HCT116 (cell line): ENCODE measurements at regions not wholly inside any gene's neighbourhood (a gene's known extent, or its start where the extent isn't known, plus 50 kb on each side); places are given as distances from the start of the nearest gene placed in this dataset.
"Not testable (repeated sequence)": the region's sequence is repeated elsewhere in the genome, so short reads cannot be mapped to it uniquely, and the experiment has no call there.

ENCODE experiments used
- CEBPB ChIP-seq: IDR thresholded peaks from 2 replicates; pipeline ENCODE4 v1.6.1; 2012; ENCODE audit warnings: low read depth
- EZH2 ChIP-seq: fragments of 200-600 bp; sonication (generic); IDR thresholded peaks from 2 replicates; pipeline ENCODE4 v1.6.1; 2017; ENCODE audit warnings: antibody characterized with exemption, mixed run types
- EZH2phosphoT487 ChIP-seq: fragments of 200-600 bp; IDR thresholded peaks from 2 replicates; pipeline ENCODE4 v1.6.1; 2018; ENCODE audit warnings: antibody characterized with exemption, borderline replicate concordance
- JUND ChIP-seq: IDR thresholded peaks from 2 replicates; pipeline ENCODE4 v1.6.1; 2012
- POLR2A ChIP-seq: IDR thresholded peaks from 2 replicates; pipeline ENCODE4 v1.7.0; 2011; ENCODE audit warnings: borderline replicate concordance; ENCODE audit not compliant: insufficient read depth, insufficient read length; ENCODE audit errors: extremely low read depth
- RAD21 ChIP-seq: IDR thresholded peaks from 2 replicates; pipeline ENCODE4 v1.6.1; 2012; ENCODE audit warnings: low read depth, mild to moderate bottlenecking
- SRF ChIP-seq: IDR thresholded peaks from 2 replicates; pipeline ENCODE4 v1.6.1; 2012; ENCODE audit warnings: low read depth
- TF ChIP-seq, protein P1 (sequence below), 3 experiments: fragments of 200-600 bp in 1 of 3; sonication (generic) in 1 of 3; IDR thresholded peaks in 2 of 3; conservative IDR thresholded peaks in 1 of 3; 2 replicates each; pipeline ENCODE4 v1.5.1; 2012 to 2017; ENCODE audit warnings: low read depth in 2 of 3, low read length in 2 of 3, antibody characterized with exemption in 1 of 3, borderline replicate concordance in 1 of 3, control low read depth in 1 of 3, mild to moderate bottlenecking in 1 of 3, mixed read lengths in 1 of 3, mixed run types in 1 of 3, moderate library complexity in 1 of 3; ENCODE audit not compliant: insufficient read depth in 1 of 3
- TF ChIP-seq, protein P2 (sequence below): IDR thresholded peaks from 2 replicates; pipeline ENCODE4 v1.6.1; 2011; ENCODE audit warnings: mild to moderate bottlenecking, low read length, moderate library complexity; ENCODE audit not compliant: insufficient replicate concordance; ENCODE audit errors: extremely low read depth
- TF ChIP-seq, protein P3 (sequence below): IDR thresholded peaks from 2 replicates; pipeline ENCODE4 v1.6.1; 2012

DNA sequence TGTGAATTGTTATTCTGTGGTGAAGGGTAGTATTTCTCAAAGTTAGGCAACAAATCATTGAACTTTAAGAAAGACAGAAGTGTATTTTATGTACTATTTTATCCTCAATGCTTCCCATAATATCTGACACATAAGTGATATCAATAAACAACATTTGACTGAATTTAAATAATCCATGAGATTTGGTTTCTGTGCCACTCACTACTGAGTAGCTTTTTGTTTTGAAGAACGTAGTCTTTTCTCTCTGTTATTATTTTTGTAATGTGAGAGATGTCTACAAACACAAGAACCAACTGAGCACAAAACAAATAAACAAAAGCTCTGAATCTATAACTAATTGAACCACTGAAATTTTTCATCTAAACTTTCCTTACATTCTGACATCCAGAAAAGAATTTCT is 401.2 kb downstream of the CHL1 start:
- not testable (repeated sequence) for TF ChIP-seq JUND, RAD21, CEBPB, EZH2, POLR2A, EZH2phosphoT487, SRF
- TF ChIP-seq, protein P1, sequence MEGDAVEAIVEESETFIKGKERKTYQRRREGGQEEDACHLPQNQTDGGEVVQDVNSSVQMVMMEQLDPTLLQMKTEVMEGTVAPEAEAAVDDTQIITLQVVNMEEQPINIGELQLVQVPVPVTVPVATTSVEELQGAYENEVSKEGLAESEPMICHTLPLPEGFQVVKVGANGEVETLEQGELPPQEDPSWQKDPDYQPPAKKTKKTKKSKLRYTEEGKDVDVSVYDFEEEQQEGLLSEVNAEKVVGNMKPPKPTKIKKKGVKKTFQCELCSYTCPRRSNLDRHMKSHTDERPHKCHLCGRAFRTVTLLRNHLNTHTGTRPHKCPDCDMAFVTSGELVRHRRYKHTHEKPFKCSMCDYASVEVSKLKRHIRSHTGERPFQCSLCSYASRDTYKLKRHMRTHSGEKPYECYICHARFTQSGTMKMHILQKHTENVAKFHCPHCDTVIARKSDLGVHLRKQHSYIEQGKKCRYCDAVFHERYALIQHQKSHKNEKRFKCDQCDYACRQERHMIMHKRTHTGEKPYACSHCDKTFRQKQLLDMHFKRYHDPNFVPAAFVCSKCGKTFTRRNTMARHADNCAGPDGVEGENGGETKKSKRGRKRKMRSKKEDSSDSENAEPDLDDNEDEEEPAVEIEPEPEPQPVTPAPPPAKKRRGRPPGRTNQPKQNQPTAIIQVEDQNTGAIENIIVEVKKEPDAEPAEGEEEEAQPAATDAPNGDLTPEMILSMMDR (IDR thresholded peaks at IDR 0.05 in 2 of 3, conservative IDR thresholded peaks at IDR 0.05 in 1 of 3; ENCODE audit: borderline replicate concordance in 1 of 3, insufficient read depth in 1 of 3, low read depth in 2 of 3, low read length in 2 of 3): not testable (repeated sequence)
- TF ChIP-seq, protein P2, sequence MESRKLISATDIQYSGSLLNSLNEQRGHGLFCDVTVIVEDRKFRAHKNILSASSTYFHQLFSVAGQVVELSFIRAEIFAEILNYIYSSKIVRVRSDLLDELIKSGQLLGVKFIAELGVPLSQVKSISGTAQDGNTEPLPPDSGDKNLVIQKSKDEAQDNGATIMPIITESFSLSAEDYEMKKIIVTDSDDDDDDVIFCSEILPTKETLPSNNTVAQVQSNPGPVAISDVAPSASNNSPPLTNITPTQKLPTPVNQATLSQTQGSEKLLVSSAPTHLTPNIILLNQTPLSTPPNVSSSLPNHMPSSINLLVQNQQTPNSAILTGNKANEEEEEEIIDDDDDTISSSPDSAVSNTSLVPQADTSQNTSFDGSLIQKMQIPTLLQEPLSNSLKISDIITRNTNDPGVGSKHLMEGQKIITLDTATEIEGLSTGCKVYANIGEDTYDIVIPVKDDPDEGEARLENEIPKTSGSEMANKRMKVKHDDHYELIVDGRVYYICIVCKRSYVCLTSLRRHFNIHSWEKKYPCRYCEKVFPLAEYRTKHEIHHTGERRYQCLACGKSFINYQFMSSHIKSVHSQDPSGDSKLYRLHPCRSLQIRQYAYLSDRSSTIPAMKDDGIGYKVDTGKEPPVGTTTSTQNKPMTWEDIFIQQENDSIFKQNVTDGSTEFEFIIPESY: not testable (repeated sequence)
- TF ChIP-seq, protein P3, sequence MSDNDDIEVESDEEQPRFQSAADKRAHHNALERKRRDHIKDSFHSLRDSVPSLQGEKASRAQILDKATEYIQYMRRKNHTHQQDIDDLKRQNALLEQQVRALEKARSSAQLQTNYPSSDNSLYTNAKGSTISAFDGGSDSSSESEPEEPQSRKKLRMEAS: not testable (repeated sequence)
